HL-60 (cell line): ENCODE measurements at regions not wholly inside any gene's neighbourhood (a gene's known extent, or its start where the extent isn't known, plus 50 kb on each side); places are given as distances from the start of the nearest gene placed in this dataset.

Experiments used
- DNase-seq, 2 experiments: peaks; one replicate each; pipeline ENCODE4 v3.0.0-alpha.2; 2010 to 2020; ENCODE audit warnings: low read depth in 1 of 2, low spot score in 1 of 2
- H3K27ac ChIP-seq: fragments of 250-450 bp; sonication (Bioruptor Pico); replicated peaks from 2 replicates; pipeline ENCODE4 v1.5.1; 2020; ENCODE audit warnings: mild to moderate bottlenecking, moderate library complexity
- H3K27me3 ChIP-seq: fragments of 250-450 bp; sonication (Bioruptor Pico); 2 replicates; pipeline ENCODE4 v1.5.1; 2021; ENCODE audit warnings: mild to moderate bottlenecking, moderate library complexity; ENCODE audit not compliant: insufficient read depth, poor library complexity, severe bottlenecking
- H3K4me3 ChIP-seq: replicated peaks from 2 replicates; pipeline ENCODE4 v1.5.1; 2011; ENCODE audit warnings: mild to moderate bottlenecking, control low read depth, low read length; ENCODE audit not compliant: insufficient read depth
- CTCF ChIP-seq: IDR thresholded peaks from one replicate; pipeline ENCODE4 v1.5.1; 2011; ENCODE audit warnings: low read length, control low read depth, inconsistent platforms; ENCODE audit not compliant: insufficient read depth
- GABPA ChIP-seq: IDR thresholded peaks from 2 replicates; pipeline ENCODE4 v1.6.1; 2012; ENCODE audit warnings: low read depth
- POLR2AphosphoS5 ChIP-seq: IDR thresholded peaks from 2 replicates; pipeline ENCODE4 v1.6.1; 2012; ENCODE audit warnings: low read depth
- REST ChIP-seq: IDR thresholded peaks from 2 replicates; pipeline ENCODE4 v1.6.1; 2012; ENCODE audit warnings: low read depth; ENCODE audit not compliant: insufficient replicate concordance
- SPI1 ChIP-seq: IDR thresholded peaks from 2 replicates; pipeline ENCODE4 v1.6.1; 2012; ENCODE audit warnings: low read depth, mild to moderate bottlenecking, borderline replicate concordance

GRCh38 chr11:134565343-134565891 lies 153.4 kb upstream of the B3GAT1 start:
- TF ChIP-seq POLR2AphosphoS5, result no peak
- TF ChIP-seq CTCF, result no peak
- TF ChIP-seq GABPA, result no peak
- TF ChIP-seq SPI1, result no peak
- TF ChIP-seq REST, result no peak
- no peak for DNase-seq
- no peak overlapping the region for H3K27ac ChIP-seq
- H3K27me3 ChIP-seq, result no peaks in the 10 kb centered on the region
- H3K4me3 ChIP-seq, result no peak overlapping the region

GRCh38 chr11:134564472-134565200 lies 152.6 kb upstream of the B3GAT1 start:
- TF ChIP-seq SPI1 (no peak), GABPA (no peak), POLR2AphosphoS5 (no peak), CTCF (no peak), REST (no peak)
- H3K27ac ChIP-seq, result no peak overlapping the region
- no peak overlapping the region for H3K4me3 ChIP-seq
- DNase-seq, result no peak
- H3K27me3 ChIP-seq, result no peaks in the 10 kb centered on the region

GRCh38 chr11:134562941-134563471 lies 151.0 kb upstream of the B3GAT1 start:
- H3K27ac ChIP-seq, result no peak overlapping the region
- no peak for TF ChIP-seq REST
- TF ChIP-seq GABPA, result no peak
- no peak for TF ChIP-seq POLR2AphosphoS5
- no peak for TF ChIP-seq CTCF
- TF ChIP-seq SPI1, result no peak
- DNase-seq, result no peak
- H3K27me3 ChIP-seq, result no peaks in the 10 kb centered on the region
- no peak overlapping the region for H3K4me3 ChIP-seq
